Adrenal gland (tissue), 9 donors: ENCODE measurements at regions not wholly inside any gene's neighbourhood (a gene's known extent, or its start where the extent isn't known, plus 50 kb on each side); places are given as distances from the start of the nearest gene placed in this dataset.

Experiments used
- DNase-seq, 7 donors: peaks; one replicate each; pipeline ENCODE4 v3.0.0-alpha.2; 2019 to 2020
- H3K27ac ChIP-seq, 5 donors: fragments of 200-600 bp; sonication (generic) in 4 of 5; 1 replicate in 3 of 5; 2 replicates in 2 of 5; pipeline versions ENCODE4 v1.5.1 to v1.8.0; 2016 to 2020; ENCODE audit warnings: mild to moderate bottlenecking in 1 of 5
- H3K27me3 ChIP-seq: fragments of 200-600 bp; 2 replicates; pipeline ENCODE4 v1.8.0; 2021
- H3K36me3 ChIP-seq, 2 donors: fragments of 200-600 bp; replicated peaks in 1 of 2; 1 replicate in 1 of 2; 2 replicates in 1 of 2; pipeline versions ENCODE4 v1.5.1 to v1.8.0; 2018 to 2022
- H3K4me1 ChIP-seq, 2 donors: fragments of 200-600 bp; replicated peaks in 1 of 2; 1 replicate in 1 of 2; 2 replicates in 1 of 2; pipeline versions ENCODE4 v1.5.1 to v1.8.0; 2018 to 2021
- H3K4me3 ChIP-seq, 4 donors: fragments of 200-600 bp; sonication (generic) in 3 of 4; one replicate each; pipeline ENCODE4 v1.5.1; 2016 to 2018
- H3K9me3 ChIP-seq, 3 donors: fragments of 200-600 bp; sonication (generic) in 1 of 3; replicated peaks in 1 of 3; 1 replicate in 2 of 3; 2 replicates in 1 of 3; pipeline versions ENCODE4 v1.5.1 to v1.8.0; 2016 to 2021
- CTCF ChIP-seq, 6 experiments: fragments of 450-650 bp in 4 of 6; fragments of 200-600 bp in 2 of 6; sonication (generic) in 1 of 6; IDR thresholded peaks; 1 replicate in 5 of 6; 2 replicates in 1 of 6; pipeline versions ENCODE4 v1.5.1 to v1.8.0; 2016 to 2021; ENCODE audit warnings: antibody characterized with exemption in 6 of 6, mild to moderate bottlenecking in 2 of 6, moderate library complexity in 1 of 6
- POLR2A ChIP-seq, 2 donors: fragments of 450-650 bp; IDR thresholded peaks; one replicate each; pipeline ENCODE4 v1.6.1; 2017; ENCODE audit warnings: antibody characterized with exemption in 2 of 2, mild to moderate bottlenecking in 2 of 2, moderate library complexity in 1 of 2
- WGBS, 4 donors: extraction: QIAGEN DNeasy Blood & Tissue Kit in 2 of 4; methylation state at CpG; one replicate each; pipeline versions ENCODE4 v1.1.5 to v1.1.7; 2013 to 2017; 5-methylcytosine and 5-hydroxymethylcytosine counted together
- intact Hi-C, 2 donors: fragments of 100-400 bp; cut with DNase I; formaldehyde crosslinking; loops; one replicate each; pipeline versions ENCODE4 v1.14.1 to v1.15.0; 2022 to 2023
- donor health status: healthy with polysubstance abuse.
- donor health status: Bipolar disorder and iron deficiency.
- donor health status: DM: yes; HTN: yes; CAD: no.
- donor health status: DM: no; HTN: no; CAD: no.
- donor health status: DM: no; HTN: no; CAD: no.

DNA sequence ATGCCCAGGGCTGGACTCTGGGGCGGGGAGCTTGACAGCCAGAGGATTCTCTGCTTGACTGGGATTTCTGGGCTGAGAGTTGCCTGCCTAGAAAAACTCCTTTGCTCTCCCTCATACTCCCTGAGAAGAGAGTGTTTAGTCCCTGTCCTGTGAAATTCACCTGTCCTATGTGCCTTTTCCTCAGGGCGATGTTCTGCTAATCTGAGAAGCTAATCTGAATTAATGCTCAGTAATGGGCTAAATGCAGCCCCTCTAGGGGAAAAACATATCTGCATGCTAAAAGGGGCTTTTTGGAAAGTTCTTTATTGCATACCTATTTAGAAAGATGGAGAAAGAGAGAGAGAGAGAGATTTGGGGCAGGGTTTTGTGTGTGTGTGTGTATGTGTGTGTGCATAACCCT is 454.4 kb downstream of the GATA3 start:
- Histone ChIP-seq H3K4me1 (no peaks in the 10 kb centered on the region), H3K4me3 (no peak overlapping the region), H3K36me3 (no peaks in the 10 kb centered on the region), H3K9me3 (no peaks in the 10 kb centered on the region), H3K27me3 (no peaks in the 10 kb centered on the region), H3K27ac (no peak overlapping the region)
- no peak for DNase-seq
- WGBS, 4 donors, result 67 to 79% (median 74%) methylated on average over 2 of the region's 2 CpGs
- TF ChIP-seq CTCF (IDR thresholded peaks at IDR 0.05), result no peak
- no peak for TF ChIP-seq POLR2A (IDR thresholded peaks at IDR 0.05)
- intact Hi-C loops, result no loop called here

- H3K4me3 ChIP-seq, result no peak overlapping the region
- H3K9me3 ChIP-seq, result no peaks in the 10 kb centered on the region
- no peaks in the 10 kb centered on the region for H3K4me1 ChIP-seq
- no peak for DNase-seq
- no peaks in the 10 kb centered on the region for H3K27me3 ChIP-seq
- 50 to 81% (median 62%) methylated on average over 1 of the region's 1 CpG for WGBS, 4 donors
- intact Hi-C loops, result no loop called here
- no peaks in the 10 kb centered on the region for H3K36me3 ChIP-seq
- no peak overlapping the region for H3K27ac ChIP-seq
- no peak for TF ChIP-seq POLR2A (IDR thresholded peaks at IDR 0.05)
- TF ChIP-seq CTCF (IDR thresholded peaks at IDR 0.05), result no peak
These were observed 456.0 kb downstream of the GATA3 start for GRCh38 chr10:8510471-8510870.

DNA sequence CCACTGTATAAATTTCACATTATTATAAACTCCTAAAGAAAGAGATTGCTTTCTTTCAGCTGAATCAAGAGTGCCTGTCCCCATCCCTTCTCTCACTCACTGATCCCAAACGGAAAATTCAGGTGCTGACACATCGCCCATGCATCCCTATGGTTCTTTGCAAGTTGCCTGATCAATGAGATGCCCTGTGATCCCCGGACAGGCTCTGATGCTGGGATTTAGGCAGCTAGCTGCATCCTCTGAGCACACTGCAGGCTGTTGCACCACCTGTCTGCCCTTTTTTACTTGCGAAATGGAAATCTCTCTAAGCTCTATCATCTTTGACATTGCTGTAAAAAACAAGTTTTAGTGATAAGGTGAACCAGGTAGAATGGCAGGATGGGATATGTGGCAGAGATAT is 456.5 kb downstream of the GATA3 start:
- WGBS, 4 donors, result 55 to 65% (median 60%) methylated on average over 4 of the region's 4 CpGs
- intact Hi-C loops, result no loop called here
- H3K4me1 ChIP-seq, result no peaks in the 10 kb centered on the region
- H3K27me3 ChIP-seq, result no peaks in the 10 kb centered on the region
- H3K36me3 ChIP-seq, result no peaks in the 10 kb centered on the region
- no peak for TF ChIP-seq POLR2A (IDR thresholded peaks at IDR 0.05)
- TF ChIP-seq CTCF (IDR thresholded peaks at IDR 0.05), result no peak
- no peak overlapping the region for H3K27ac ChIP-seq
- no peaks in the 10 kb centered on the region for H3K9me3 ChIP-seq
- no peak for DNase-seq
- no peak overlapping the region for H3K4me3 ChIP-seq

DNA sequence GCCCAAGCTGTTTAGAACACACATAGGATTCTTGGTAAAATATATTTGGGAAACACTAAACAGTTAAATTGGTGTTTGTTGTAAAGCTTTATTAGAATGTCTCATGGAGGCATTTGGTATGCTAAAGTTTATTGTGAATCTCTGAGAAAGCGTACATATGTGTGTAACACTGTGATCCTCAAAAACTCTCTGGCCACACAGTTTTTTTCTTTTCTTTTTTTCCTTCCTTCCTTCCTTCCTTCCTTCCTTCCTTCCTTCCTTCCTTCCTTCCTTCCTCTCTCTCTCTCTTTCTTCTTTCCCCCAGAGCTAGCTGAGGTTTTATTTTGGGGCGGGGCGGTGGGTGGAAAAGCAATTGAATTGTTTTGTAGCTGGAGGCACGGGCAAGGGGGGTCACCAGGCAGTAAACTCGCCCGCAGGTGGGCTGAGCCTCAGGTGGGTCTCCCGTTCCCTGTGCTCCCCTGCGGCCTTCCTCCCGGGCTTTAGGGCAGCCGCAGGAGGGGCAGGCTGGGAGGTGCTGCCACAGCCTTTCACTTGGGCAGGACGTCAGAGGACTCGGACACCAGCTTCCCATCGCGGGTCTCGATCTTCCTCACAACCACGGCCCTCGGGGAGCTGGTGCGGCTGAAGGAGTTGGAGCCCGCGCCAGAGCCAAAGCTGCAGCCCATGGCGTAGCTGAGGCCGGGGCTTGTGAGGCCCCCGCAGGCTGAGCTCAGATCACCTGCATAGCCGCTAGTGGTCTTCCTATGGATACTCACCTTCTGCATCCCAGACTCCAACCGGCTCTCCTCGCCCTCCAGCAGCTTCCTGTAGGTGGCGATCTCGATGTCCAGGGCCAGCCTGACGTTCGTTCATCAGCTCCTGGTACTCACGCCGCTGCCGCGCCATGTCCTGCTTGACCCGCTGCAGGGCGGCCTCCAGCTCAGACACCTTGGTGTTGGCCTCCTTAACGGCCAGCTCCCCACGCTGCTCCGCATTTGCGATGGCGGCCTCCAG is 459.0 kb downstream of the GATA3 start:
- Histone ChIP-seq H3K27me3 (no peaks in the 10 kb centered on the region), H3K9me3 (no peaks in the 10 kb centered on the region), H3K4me1 (no peaks in the 10 kb centered on the region), H3K4me3 (no peak overlapping the region), H3K27ac (no peak overlapping the region), H3K36me3 (no peaks in the 10 kb centered on the region)
- no peak for TF ChIP-seq POLR2A (IDR thresholded peaks at IDR 0.05)
- no peak for TF ChIP-seq CTCF (IDR thresholded peaks at IDR 0.05)
- DNase-seq, result no peak
- 84 to 89% (median 86%) methylated on average over 23 to 41 of the region's 41 CpGs for WGBS, 4 donors
- intact Hi-C loops, result no loop called here
